ENCODE measurements at regions not wholly inside any gene's neighbourhood (a gene's known extent, or its start where the extent isn't known, plus 50 kb on each side); places are given as distances from the start of the nearest gene placed in this dataset.

DNA sequence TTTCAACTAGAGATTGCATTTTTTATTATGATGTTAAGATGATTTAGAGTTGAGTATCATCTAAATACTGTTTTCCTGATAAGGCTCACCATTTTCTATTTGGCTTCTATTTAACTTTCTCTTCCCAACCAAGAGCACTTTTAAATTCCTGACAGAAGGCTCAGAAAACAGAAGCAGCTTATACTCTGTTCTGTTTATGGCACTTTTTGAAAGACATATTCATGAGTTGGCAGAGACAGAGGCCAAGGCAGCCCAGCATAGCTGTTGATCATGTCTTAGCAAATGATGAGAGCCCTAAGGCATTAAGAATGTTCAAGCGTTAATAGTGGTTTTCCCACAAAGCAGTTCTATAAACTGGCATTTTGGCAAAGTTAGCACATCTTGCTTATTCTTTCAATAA lies 330.3 kb downstream of the TRAM1L1 start:
- TF ChIP-seq, protein P1, sequence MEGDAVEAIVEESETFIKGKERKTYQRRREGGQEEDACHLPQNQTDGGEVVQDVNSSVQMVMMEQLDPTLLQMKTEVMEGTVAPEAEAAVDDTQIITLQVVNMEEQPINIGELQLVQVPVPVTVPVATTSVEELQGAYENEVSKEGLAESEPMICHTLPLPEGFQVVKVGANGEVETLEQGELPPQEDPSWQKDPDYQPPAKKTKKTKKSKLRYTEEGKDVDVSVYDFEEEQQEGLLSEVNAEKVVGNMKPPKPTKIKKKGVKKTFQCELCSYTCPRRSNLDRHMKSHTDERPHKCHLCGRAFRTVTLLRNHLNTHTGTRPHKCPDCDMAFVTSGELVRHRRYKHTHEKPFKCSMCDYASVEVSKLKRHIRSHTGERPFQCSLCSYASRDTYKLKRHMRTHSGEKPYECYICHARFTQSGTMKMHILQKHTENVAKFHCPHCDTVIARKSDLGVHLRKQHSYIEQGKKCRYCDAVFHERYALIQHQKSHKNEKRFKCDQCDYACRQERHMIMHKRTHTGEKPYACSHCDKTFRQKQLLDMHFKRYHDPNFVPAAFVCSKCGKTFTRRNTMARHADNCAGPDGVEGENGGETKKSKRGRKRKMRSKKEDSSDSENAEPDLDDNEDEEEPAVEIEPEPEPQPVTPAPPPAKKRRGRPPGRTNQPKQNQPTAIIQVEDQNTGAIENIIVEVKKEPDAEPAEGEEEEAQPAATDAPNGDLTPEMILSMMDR (conservative IDR thresholded peaks at IDR 0.05 in 1 of 2, IDR thresholded peaks at IDR 0.05 in 1 of 2; ENCODE audit: extremely low read depth in 1 of 2, insufficient read depth in 1 of 2, low read depth in 1 of 2, low read length in 2 of 2) = no peak
- TF ChIP-seq EZH2 (IDR thresholded peaks at IDR 0.05; ENCODE audit: borderline replicate concordance, low read length) = no peak

Data from mammary epithelial cell (primary cell).